Osteocyte (in vitro differentiated cells): ENCODE measurements at regions not wholly inside any gene's neighbourhood (a gene's known extent, or its start where the extent isn't known, plus 50 kb on each side); places are given as distances from the start of the nearest gene placed in this dataset.

Source experiments
- DNase-seq: peaks from one replicate; pipeline ENCODE4 v3.0.0; 2021; ENCODE audit warnings: mixed read lengths; ENCODE audit not compliant: unreplicated experiment; ENCODE audit errors: extremely low spot score
- H3K27ac Mint-ChIP-seq: one replicate; pipeline ENCODE4 v1.8.0; 2021; ENCODE audit warnings: mild to moderate bottlenecking, mixed read lengths; ENCODE audit not compliant: unreplicated experiment
- H3K27me3 Mint-ChIP-seq: one replicate; pipeline ENCODE4 v1.8.0; 2021; ENCODE audit warnings: mixed read lengths; ENCODE audit not compliant: unreplicated experiment
- H3K36me3 Mint-ChIP-seq: one replicate; pipeline ENCODE4 v1.8.0; 2021; ENCODE audit warnings: mixed read lengths; ENCODE audit not compliant: unreplicated experiment
- H3K4me1 Mint-ChIP-seq: one replicate; pipeline ENCODE4 v1.8.0; 2021; ENCODE audit warnings: mixed read lengths; ENCODE audit not compliant: unreplicated experiment
- H3K4me3 Mint-ChIP-seq: one replicate; pipeline ENCODE4 v1.8.0; 2021; ENCODE audit warnings: mild to moderate bottlenecking, moderate library complexity, mixed read lengths; ENCODE audit not compliant: unreplicated experiment
- H3K9me3 Mint-ChIP-seq: one replicate; pipeline ENCODE4 v1.8.0; 2021; ENCODE audit warnings: mixed read lengths; ENCODE audit not compliant: unreplicated experiment
- TF ChIP-seq, protein P1 (sequence below): fragments of 200-600 bp; sonication (generic); IDR thresholded peaks from 2 replicates; pipeline ENCODE4 v1.5.0; 2021; ENCODE audit warnings: antibody characterized with exemption, mild to moderate bottlenecking, moderate library complexity

GRCh38 chr5:124259017-124259416 is 487.4 kb downstream of the ZNF608 start:
- Mint-ChIP-seq H3K27ac (no peak overlapping the region), H3K9me3 (peaks cover 8% of the 10 kb centered on the region), H3K4me1 (no peaks in the 10 kb centered on the region), H3K4me3 (no peak overlapping the region), H3K36me3 (peaks cover 2% of the 10 kb centered on the region), H3K27me3 (peaks cover 4% of the 10 kb centered on the region)
- no peak for DNase-seq
- TF ChIP-seq, protein P1, sequence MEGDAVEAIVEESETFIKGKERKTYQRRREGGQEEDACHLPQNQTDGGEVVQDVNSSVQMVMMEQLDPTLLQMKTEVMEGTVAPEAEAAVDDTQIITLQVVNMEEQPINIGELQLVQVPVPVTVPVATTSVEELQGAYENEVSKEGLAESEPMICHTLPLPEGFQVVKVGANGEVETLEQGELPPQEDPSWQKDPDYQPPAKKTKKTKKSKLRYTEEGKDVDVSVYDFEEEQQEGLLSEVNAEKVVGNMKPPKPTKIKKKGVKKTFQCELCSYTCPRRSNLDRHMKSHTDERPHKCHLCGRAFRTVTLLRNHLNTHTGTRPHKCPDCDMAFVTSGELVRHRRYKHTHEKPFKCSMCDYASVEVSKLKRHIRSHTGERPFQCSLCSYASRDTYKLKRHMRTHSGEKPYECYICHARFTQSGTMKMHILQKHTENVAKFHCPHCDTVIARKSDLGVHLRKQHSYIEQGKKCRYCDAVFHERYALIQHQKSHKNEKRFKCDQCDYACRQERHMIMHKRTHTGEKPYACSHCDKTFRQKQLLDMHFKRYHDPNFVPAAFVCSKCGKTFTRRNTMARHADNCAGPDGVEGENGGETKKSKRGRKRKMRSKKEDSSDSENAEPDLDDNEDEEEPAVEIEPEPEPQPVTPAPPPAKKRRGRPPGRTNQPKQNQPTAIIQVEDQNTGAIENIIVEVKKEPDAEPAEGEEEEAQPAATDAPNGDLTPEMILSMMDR = no peak

GRCh38 chr5:124257048-124257447 is 489.4 kb downstream of the ZNF608 start:
- Mint-ChIP-seq H3K4me1 (peaks cover 13% of the 10 kb centered on the region), H3K36me3 (peaks cover 2% of the 10 kb centered on the region), H3K4me3 (no peak overlapping the region), H3K27ac (no peak overlapping the region), H3K27me3 (peaks cover 4% of the 10 kb centered on the region), H3K9me3 (peaks cover 8% of the 10 kb centered on the region)
- TF ChIP-seq, protein P1 = no peak
- no peak for DNase-seq

DNA sequence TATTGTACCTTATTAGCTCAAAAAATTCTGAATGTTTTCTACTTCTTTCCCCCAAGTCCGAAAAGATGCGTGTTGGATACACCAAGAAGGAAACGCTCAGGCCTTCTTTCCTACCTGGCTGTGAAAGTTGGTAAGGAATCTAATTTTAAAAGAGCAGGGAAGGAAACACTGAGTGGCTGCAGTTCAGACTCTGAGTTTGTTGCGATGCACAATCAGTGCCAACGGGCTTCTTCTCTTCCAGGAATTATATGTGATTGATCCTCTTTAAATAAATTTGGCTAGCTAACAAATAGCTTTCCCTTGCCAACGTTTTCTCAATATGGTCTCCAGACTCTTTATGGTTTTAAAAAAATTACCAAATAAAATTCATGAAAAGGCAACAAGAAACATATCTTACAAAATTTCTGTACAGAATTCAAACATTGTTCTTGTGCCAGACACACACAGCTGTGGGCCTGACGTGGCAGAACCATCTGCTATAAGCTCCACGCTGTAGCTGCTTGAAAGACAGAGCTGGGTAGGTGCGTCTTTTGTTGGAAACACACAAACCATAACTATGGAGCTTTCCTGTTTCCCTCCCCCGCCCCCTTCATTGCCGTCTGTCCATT is 493.1 kb downstream of the ZNF608 start:
- Mint-ChIP-seq H3K27me3 (no peaks in the 10 kb centered on the region), H3K36me3 (peaks cover 4% of the 10 kb centered on the region), H3K4me1 (peaks cover 20% of the 10 kb centered on the region), H3K9me3 (peaks cover 17% of the 10 kb centered on the region), H3K27ac (no peak overlapping the region), H3K4me3 (no peak overlapping the region)
- TF ChIP-seq, protein P1 = no peak
- DNase-seq = no peak

- no peak for DNase-seq
- H3K9me3 Mint-ChIP-seq = peaks cover 23% of the 10 kb centered on the region
- no peaks in the 10 kb centered on the region for H3K27me3 Mint-ChIP-seq
- peaks cover 7% of the 10 kb centered on the region for H3K36me3 Mint-ChIP-seq
- TF ChIP-seq, protein P1 = no peak
- peak overlapping the region; percentile 40 for H3K27ac Mint-ChIP-seq
- H3K4me3 Mint-ChIP-seq = no peak overlapping the region
- peaks cover 20% of the 10 kb centered on the region for H3K4me1 Mint-ChIP-seq
These were observed 493.7 kb downstream of the ZNF608 start for GRCh38 chr5:124252747-124253146.

- Mint-ChIP-seq H3K27ac (peak overlapping the region; percentile 40), H3K4me3 (no peak overlapping the region), H3K27me3 (no peaks in the 10 kb centered on the region), H3K9me3 (peaks cover 23% of the 10 kb centered on the region), H3K4me1 (peaks cover 20% of the 10 kb centered on the region), H3K36me3 (peaks cover 7% of the 10 kb centered on the region)
- TF ChIP-seq, protein P1 = no peak
- DNase-seq = no peak
These were observed 494.2 kb downstream of the ZNF608 start for GRCh38 chr5:124252191-124252638.
